SH-SY5Y (cell line): ENCODE measurements at regions not wholly inside any gene's neighbourhood (a gene's known extent, or its start where the extent isn't known, plus 50 kb on each side); places are given as distances from the start of the nearest gene placed in this dataset.

Experiments
- GATA2 ChIP-seq: IDR thresholded peaks from 2 replicates; pipeline ENCODE4 v1.6.1; 2011; ENCODE audit warnings: mild to moderate bottlenecking, low read depth, low read length
- GATA3 ChIP-seq: IDR thresholded peaks from 2 replicates; pipeline ENCODE4 v1.6.1; 2011; ENCODE audit warnings: low read depth, mild to moderate bottlenecking, low read length, moderate library complexity

- TF ChIP-seq GATA2 (no peak), GATA3 (no peak)
These were observed 699.8 kb downstream of the NR2F2 start for GRCh38 chr15:97030251-97030650.
